MM.1S (cell line): ENCODE measurements at regions not wholly inside any gene's neighbourhood (a gene's known extent, or its start where the extent isn't known, plus 50 kb on each side); places are given as distances from the start of the nearest gene placed in this dataset.
"Not testable (repeated sequence)": the region's sequence is repeated elsewhere in the genome, so short reads cannot be mapped to it uniquely, and the experiment has no call there.

Experiments used
- DNase-seq: peaks from one replicate; pipeline ENCODE4 v3.0.0-alpha.2; 2015
- H2AFZ ChIP-seq: fragments of 300-600 bp; sonication (generic); 2 replicates; pipeline ENCODE4 v1.6.0; 2016; ENCODE audit warnings: antibody characterized with exemption, low read length
- H3F3A ChIP-seq: fragments of 300-600 bp; sonication (generic); 2 replicates; pipeline ENCODE4 v1.6.1; 2016; ENCODE audit warnings: mild to moderate bottlenecking, antibody characterized with exemption, low read length, moderate library complexity, mixed read lengths; ENCODE audit not compliant: insufficient read depth
- H3K27ac ChIP-seq: fragments of 300-600 bp; sonication (generic); 2 replicates; pipeline ENCODE4 v1.5.1; 2016; ENCODE audit warnings: mild to moderate bottlenecking, low read length
- H3K27me3 ChIP-seq: fragments of 300-600 bp; sonication (generic); replicated peaks from 2 replicates; pipeline ENCODE4 v1.6.0; 2016; ENCODE audit warnings: low read length; ENCODE audit not compliant: insufficient read depth
- H3K36me3 ChIP-seq: fragments of 300-600 bp; sonication (generic); replicated peaks from 2 replicates; pipeline ENCODE4 v1.6.1; 2016; ENCODE audit warnings: mild to moderate bottlenecking, low read length, mixed read lengths; ENCODE audit not compliant: insufficient read depth
- H3K4me1 ChIP-seq: fragments of 300-600 bp; sonication (generic); 2 replicates; pipeline ENCODE4 v1.6.1; 2016; ENCODE audit warnings: low read length, mixed read lengths
- H3K4me2 ChIP-seq: fragments of 300-600 bp; sonication (generic); 2 replicates; pipeline ENCODE4 v1.6.0; 2016; ENCODE audit warnings: low read depth, low read length
- H3K4me3 ChIP-seq: fragments of 300-600 bp; sonication (generic); 2 replicates; pipeline ENCODE4 v1.5.1; 2016; ENCODE audit warnings: low read length, mixed read lengths
- H3K79me2 ChIP-seq: fragments of 300-600 bp; sonication (generic); 2 replicates; pipeline ENCODE4 v1.6.1; 2016; ENCODE audit warnings: mixed run types, low read length, mixed read lengths
- H3K9ac ChIP-seq: fragments of 300-600 bp; sonication (generic); 2 replicates; pipeline ENCODE4 v1.6.1; 2016; ENCODE audit warnings: low read length, mixed read lengths
- H3K9me2 ChIP-seq: fragments of 300-600 bp; sonication (generic); replicated peaks from 2 replicates; pipeline ENCODE4 v1.6.1; 2016; ENCODE audit warnings: mild to moderate bottlenecking, low read length, mixed read lengths; ENCODE audit not compliant: insufficient read depth
- H3K9me3 ChIP-seq: fragments of 300-600 bp; sonication (generic); replicated peaks from 2 replicates; pipeline ENCODE4 v1.6.1; 2016; ENCODE audit warnings: mild to moderate bottlenecking, low read length, mixed read lengths; ENCODE audit not compliant: insufficient read depth
- H4K20me1 ChIP-seq: fragments of 300-600 bp; sonication (generic); 2 replicates; pipeline ENCODE4 v1.6.1; 2016; ENCODE audit warnings: mild to moderate bottlenecking, low read length, moderate library complexity, mixed read lengths; ENCODE audit not compliant: insufficient read depth
- EZH2 ChIP-seq: fragments of 300-600 bp; sonication (generic); optimal IDR thresholded peaks from 2 replicates; pipeline ENCODE3; 2017; ENCODE audit warnings: low read depth, mild to moderate bottlenecking, antibody characterized with exemption, low read length, mixed read lengths
- EZH2phosphoT487 ChIP-seq: fragments of 300-600 bp; sonication (generic); IDR thresholded peaks from 2 replicates; pipeline ENCODE4 v1.6.1; 2018; ENCODE audit warnings: antibody characterized with exemption, low read length
- TF ChIP-seq, protein P1 (sequence below): fragments of 300-600 bp; sonication (generic); IDR thresholded peaks from 2 replicates; pipeline ENCODE4 v1.5.1; 2016; ENCODE audit warnings: antibody characterized with exemption, low read length, mixed read lengths

DNA sequence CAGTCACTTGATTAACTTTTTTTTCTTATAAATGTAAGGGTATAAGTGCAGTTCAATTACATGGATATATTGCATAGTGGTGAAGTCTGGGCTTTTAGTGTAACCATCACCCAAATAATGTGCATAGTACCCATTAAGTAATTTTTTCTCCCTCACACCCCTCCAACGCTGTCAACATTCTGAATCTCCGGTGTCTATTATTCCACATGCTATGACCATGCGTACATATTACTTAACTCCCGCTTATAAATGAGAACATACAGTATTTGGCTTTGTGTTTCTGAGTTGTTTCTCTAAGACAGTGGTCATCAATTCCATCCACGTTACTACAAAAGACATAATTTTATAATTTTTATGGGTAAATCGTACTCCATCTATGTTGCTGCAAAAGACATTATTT is 1191.1 kb downstream of the NCAM2 start:
- Histone ChIP-seq H3K36me3 (no peaks in the 10 kb centered on the region), H3F3A (no peaks in the 10 kb centered on the region), H3K9me3 (no peaks in the 10 kb centered on the region), H3K9me2 (no peaks in the 10 kb centered on the region), H3K4me3 (no peak overlapping the region), H3K4me2 (no peak overlapping the region), H3K27ac (no peak overlapping the region), H3K27me3 (no peaks in the 10 kb centered on the region), H3K9ac (no peak overlapping the region), H3K79me2 (no peaks in the 10 kb centered on the region), H4K20me1 (no peaks in the 10 kb centered on the region), H3K4me1 (no peaks in the 10 kb centered on the region), H2AFZ (no peak overlapping the region)
- DNase-seq = no peak
- TF ChIP-seq, protein P1, sequence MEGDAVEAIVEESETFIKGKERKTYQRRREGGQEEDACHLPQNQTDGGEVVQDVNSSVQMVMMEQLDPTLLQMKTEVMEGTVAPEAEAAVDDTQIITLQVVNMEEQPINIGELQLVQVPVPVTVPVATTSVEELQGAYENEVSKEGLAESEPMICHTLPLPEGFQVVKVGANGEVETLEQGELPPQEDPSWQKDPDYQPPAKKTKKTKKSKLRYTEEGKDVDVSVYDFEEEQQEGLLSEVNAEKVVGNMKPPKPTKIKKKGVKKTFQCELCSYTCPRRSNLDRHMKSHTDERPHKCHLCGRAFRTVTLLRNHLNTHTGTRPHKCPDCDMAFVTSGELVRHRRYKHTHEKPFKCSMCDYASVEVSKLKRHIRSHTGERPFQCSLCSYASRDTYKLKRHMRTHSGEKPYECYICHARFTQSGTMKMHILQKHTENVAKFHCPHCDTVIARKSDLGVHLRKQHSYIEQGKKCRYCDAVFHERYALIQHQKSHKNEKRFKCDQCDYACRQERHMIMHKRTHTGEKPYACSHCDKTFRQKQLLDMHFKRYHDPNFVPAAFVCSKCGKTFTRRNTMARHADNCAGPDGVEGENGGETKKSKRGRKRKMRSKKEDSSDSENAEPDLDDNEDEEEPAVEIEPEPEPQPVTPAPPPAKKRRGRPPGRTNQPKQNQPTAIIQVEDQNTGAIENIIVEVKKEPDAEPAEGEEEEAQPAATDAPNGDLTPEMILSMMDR = no peak
- no peak for TF ChIP-seq EZH2phosphoT487
- TF ChIP-seq EZH2 = no peak

GRCh38 chr21:22191581-22191980 is 1193.4 kb downstream of the NCAM2 start:
- Histone ChIP-seq H3K9me2 (no peaks in the 10 kb centered on the region), H3K36me3 (no peaks in the 10 kb centered on the region), H3K79me2 (no peaks in the 10 kb centered on the region), H3K4me3 (no peak overlapping the region), H3K4me1 (no peaks in the 10 kb centered on the region), H2AFZ (no peak overlapping the region), H3K9me3 (no peaks in the 10 kb centered on the region), H3K4me2 (no peak overlapping the region), H4K20me1 (no peaks in the 10 kb centered on the region), H3K27me3 (no peaks in the 10 kb centered on the region), H3K27ac (no peak overlapping the region), H3F3A (no peaks in the 10 kb centered on the region), H3K9ac (no peak overlapping the region)
- no peak for DNase-seq
- TF ChIP-seq, protein P1 = no peak
- no peak for TF ChIP-seq EZH2phosphoT487
- TF ChIP-seq EZH2 = no peak

DNA sequence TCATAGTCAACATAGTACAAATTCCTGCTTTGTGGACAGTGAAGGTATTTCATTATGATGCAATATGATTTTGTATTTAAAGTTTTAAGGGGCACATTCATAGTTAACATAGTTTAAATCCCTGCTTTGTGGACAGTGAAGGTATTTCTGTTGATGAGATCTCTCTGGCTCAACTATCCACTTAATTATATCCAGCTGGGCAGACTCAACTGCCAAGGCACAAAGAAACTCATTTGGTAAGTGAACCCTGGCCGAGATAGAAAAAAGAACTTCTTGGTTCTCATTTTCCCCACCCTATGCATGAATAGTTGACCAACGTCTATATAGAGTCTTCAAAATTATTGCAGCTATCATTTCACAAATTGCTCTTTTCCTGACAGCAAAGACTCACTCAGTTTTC is 1194.6 kb downstream of the NCAM2 start:
- H3K4me1 ChIP-seq = no peaks in the 10 kb centered on the region

GRCh38 chr21:22194986-22195385 is 1196.8 kb downstream of the NCAM2 start:
- H3K9me2 ChIP-seq, H3K9me3 ChIP-seq, H3K4me1 ChIP-seq, H3K79me2 ChIP-seq, H3K4me3 ChIP-seq, H3K4me2 ChIP-seq, H4K20me1 ChIP-seq, H3K27me3 ChIP-seq, H3K27ac ChIP-seq, H3K9ac ChIP-seq, DNase-seq, H2AFZ ChIP-seq, H3F3A ChIP-seq, H3K36me3 ChIP-seq: not testable (repeated sequence)

More for the DNA sequence above, 1194.6 kb downstream of the NCAM2 start:
- Histone ChIP-seq H3K9me2 (no peaks in the 10 kb centered on the region), H3K9me3 (no peaks in the 10 kb centered on the region), H3K79me2 (no peaks in the 10 kb centered on the region), H3K4me2 (no peak overlapping the region), H3K36me3 (no peaks in the 10 kb centered on the region), H4K20me1 (no peaks in the 10 kb centered on the region), H3K9ac (no peak overlapping the region), H3K27ac (no peak overlapping the region), H3K4me3 (no peak overlapping the region), H3F3A (no peaks in the 10 kb centered on the region), H2AFZ (no peak overlapping the region), H3K27me3 (no peaks in the 10 kb centered on the region)
- no peak for DNase-seq
- TF ChIP-seq EZH2phosphoT487 = no peak
- TF ChIP-seq, protein P1 = no peak
- no peak for TF ChIP-seq EZH2
